Fibroblast of villous mesenchyme (primary cell): ENCODE measurements at regions not wholly inside any gene's neighbourhood (a gene's known extent, or its start where the extent isn't known, plus 50 kb on each side); places are given as distances from the start of the nearest gene placed in this dataset.

Experiments
- DNase-seq: peaks from one replicate; pipeline ENCODE4 v3.0.0-alpha.2; 2010; ENCODE audit warnings: low read depth
- H3K4me3 ChIP-seq: 2 replicates; pipeline ENCODE4 v1.5.1; 2011; ENCODE audit warnings: low read depth, mild to moderate bottlenecking, low read length
- CTCF ChIP-seq: IDR thresholded peaks from 2 replicates; pipeline ENCODE4 v1.5.1; 2012; ENCODE audit warnings: low read depth, mild to moderate bottlenecking, low read length; ENCODE audit not compliant: insufficient read depth

GRCh38 chr5:77948476-77948875 lies 172.3 kb upstream of the TBCA start:
- no peak for TF ChIP-seq CTCF
- no peak for DNase-seq
- H3K4me3 ChIP-seq: no peak overlapping the region

GRCh38 chr5:77947041-77947428 lies 170.9 kb upstream of the TBCA start:
- DNase-seq: no peak
- no peak for TF ChIP-seq CTCF
- no peak overlapping the region for H3K4me3 ChIP-seq

GRCh38 chr5:77946381-77947040 lies 170.4 kb upstream of the TBCA start:
- no peak for TF ChIP-seq CTCF
- no peak overlapping the region for H3K4me3 ChIP-seq
- DNase-seq: no peak

- DNase-seq: no peak
- H3K4me3 ChIP-seq: no peak overlapping the region
- TF ChIP-seq CTCF: no peak
Observed at GRCh38 chr5:77945874-77946273, 169.7 kb upstream of the TBCA start.

GRCh38 chr5:77944757-77945340 lies 168.7 kb upstream of the TBCA start:
- no peak for TF ChIP-seq CTCF
- H3K4me3 ChIP-seq: no peak overlapping the region
- DNase-seq: no peak

GRCh38 chr5:77943851-77944250 lies 167.7 kb upstream of the TBCA start:
- no peak for TF ChIP-seq CTCF
- H3K4me3 ChIP-seq: no peak overlapping the region

More at GRCh38 chr5:77943851-77944250, 167.7 kb upstream of the TBCA start:
- DNase-seq: no peak
